IMR-90 (cell line): ENCODE measurements at regions not wholly inside any gene's neighbourhood (a gene's known extent, or its start where the extent isn't known, plus 50 kb on each side); places are given as distances from the start of the nearest gene placed in this dataset.
"Not testable (repeated sequence)": the region's sequence is repeated elsewhere in the genome, so short reads cannot be mapped to it uniquely, and the experiment has no call there.

Experiments used
- MAFK ChIP-seq: IDR thresholded peaks from 2 replicates; pipeline ENCODE4 v1.6.1; 2012; ENCODE audit warnings: low read depth, low read length, improper control_type of control experiment
- POLR2A ChIP-seq: IDR thresholded peaks from 2 replicates; pipeline ENCODE4 v1.6.1; 2012; ENCODE audit warnings: mild to moderate bottlenecking, low read depth, low read length
- RFX5 ChIP-seq: IDR thresholded peaks from 2 replicates; pipeline ENCODE4 v1.8.0; 2012; ENCODE audit warnings: low read depth, mild to moderate bottlenecking, low read length, moderate library complexity
- TF ChIP-seq, protein P1 (sequence below): conservative IDR thresholded peaks from 2 replicates; pipeline ENCODE4 v1.5.1; 2012; ENCODE audit warnings: mild to moderate bottlenecking, low read depth, low read length, improper control_type of control experiment

GRCh38 chr6:58016614-58017013 is 699.2 kb downstream of the PRIM2 start:
- TF ChIP-seq, protein P1, sequence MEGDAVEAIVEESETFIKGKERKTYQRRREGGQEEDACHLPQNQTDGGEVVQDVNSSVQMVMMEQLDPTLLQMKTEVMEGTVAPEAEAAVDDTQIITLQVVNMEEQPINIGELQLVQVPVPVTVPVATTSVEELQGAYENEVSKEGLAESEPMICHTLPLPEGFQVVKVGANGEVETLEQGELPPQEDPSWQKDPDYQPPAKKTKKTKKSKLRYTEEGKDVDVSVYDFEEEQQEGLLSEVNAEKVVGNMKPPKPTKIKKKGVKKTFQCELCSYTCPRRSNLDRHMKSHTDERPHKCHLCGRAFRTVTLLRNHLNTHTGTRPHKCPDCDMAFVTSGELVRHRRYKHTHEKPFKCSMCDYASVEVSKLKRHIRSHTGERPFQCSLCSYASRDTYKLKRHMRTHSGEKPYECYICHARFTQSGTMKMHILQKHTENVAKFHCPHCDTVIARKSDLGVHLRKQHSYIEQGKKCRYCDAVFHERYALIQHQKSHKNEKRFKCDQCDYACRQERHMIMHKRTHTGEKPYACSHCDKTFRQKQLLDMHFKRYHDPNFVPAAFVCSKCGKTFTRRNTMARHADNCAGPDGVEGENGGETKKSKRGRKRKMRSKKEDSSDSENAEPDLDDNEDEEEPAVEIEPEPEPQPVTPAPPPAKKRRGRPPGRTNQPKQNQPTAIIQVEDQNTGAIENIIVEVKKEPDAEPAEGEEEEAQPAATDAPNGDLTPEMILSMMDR, result not testable (repeated sequence)
- TF ChIP-seq RFX5, POLR2A, MAFK: not testable (repeated sequence)
